ENCODE measurements at regions not wholly inside any gene's neighbourhood (a gene's known extent, or its start where the extent isn't known, plus 50 kb on each side); places are given as distances from the start of the nearest gene placed in this dataset.
"Not testable (repeated sequence)": the region's sequence is repeated elsewhere in the genome, so short reads cannot be mapped to it uniquely, and the experiment has no call there.

DNA sequence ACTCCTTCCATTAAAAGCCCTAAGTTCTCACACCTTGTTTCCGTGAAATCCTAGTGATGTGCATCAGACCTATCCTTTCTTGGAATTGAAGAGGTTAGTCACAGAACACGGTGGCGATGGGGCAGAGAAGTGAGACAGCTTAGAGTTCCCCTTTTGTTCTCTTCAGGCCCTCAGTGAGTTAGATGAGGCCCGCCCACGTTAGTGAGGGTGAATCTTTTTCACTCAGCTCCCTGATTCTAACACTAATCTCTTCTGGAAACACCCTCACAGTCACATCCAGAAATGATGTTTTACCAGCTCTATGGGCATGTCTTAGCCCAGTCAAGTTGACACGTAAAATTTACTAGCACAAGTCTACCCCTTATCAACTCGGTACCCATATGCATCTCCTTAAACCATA, 172.7 kb upstream of the NOX3 start:
- DNase-seq = no peak

DNA sequence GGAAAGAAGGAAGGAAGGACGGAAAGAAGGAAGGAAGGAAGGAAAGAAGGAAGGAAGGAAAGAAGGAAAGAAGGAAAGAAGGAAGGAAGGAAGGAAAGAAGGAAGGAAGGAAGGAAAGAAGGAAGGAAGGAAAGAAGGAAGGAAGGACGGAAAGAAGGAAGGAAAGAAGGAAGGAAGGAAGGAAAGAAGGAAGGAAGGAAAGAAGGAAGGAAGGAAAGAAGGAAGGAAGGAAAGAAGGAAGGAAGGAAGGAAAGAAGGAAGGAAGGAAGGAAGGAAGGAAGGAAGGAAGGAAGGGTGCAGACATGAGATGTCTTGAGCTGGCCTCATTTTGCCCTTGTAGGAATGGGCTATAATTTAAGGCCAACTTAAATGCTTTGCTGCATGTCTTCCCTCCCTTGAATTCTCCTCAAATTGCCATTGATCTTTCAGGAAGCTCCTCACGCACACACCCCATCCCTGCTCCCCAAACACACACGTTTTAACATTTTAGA, 172.1 kb upstream of the NOX3 start:
- not testable (repeated sequence) for DNase-seq

DNA sequence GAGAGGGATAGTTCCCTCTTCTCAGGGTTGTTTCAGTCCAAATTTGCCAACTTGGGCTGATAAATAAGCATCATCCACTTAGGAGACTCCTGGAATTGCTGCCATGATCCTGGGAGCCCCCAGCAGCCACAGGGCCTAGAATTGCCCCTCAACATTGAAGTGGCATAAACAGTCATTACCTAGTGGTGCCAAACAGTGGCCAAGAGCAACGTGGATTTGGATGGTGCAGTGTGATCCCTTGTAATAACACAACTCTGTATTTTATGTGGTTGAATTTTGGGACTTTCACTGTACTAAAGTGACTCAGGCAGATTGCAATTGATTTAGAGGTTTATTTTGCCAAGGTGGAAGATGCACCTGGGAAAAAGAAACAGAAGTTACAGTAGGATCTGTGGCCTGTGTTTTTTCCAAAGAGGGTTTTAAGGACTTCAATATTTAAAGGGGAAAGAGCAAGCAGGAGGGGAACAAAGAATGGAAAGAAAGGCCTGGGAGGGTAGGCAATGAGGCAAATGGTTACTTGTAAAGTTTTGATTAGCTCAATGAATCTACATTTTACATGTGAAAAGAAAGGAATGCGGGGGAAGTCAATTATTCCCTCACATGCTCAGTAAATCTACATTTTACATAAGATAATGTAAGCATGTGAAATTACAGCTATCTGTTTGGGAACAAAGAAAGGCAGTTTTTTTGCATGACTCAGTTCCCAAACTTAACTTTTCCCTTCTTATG, 168.0 kb upstream of the NOX3 start:
- no peak for DNase-seq

DNA sequence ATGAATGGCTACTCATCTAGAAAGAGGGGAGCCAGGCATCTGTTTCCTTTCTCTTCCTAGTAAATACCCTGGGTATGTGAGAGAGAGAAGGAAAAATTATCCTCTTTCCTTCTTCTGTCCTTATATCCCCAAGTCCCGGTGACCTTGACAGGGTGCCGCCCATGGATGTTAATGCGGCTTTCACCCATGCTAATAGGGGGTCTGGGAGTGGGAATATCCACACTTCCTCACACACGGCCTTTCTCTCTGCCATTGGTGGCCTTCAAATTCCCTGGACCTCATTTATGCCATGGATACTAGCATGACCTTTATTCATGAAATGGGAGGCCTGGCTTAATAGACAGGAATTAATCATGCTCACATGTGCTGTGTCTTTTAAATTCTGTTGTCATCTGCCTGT, 159.0 kb upstream of the NOX3 start:
- no peak for DNase-seq

DNA sequence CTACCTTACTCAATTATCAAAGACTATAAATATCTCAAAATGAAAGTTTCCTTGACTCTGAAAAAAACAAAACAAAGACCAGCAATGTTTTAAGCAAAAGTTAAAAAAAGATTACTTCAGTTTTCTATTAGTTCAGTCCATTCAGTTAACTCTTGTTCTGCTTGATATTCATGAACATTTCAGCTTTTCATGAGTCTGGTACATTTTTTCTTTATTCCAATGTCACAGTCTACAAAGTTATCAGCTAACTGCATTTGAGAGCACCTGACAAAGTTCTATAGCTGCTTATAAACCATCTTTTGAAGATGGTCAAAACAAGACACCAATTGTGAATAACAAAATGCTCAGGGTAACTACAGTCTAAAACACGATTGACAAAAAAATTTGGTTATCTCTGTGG, 156.1 kb upstream of the NOX3 start:
- DNase-seq = no peak

DNA sequence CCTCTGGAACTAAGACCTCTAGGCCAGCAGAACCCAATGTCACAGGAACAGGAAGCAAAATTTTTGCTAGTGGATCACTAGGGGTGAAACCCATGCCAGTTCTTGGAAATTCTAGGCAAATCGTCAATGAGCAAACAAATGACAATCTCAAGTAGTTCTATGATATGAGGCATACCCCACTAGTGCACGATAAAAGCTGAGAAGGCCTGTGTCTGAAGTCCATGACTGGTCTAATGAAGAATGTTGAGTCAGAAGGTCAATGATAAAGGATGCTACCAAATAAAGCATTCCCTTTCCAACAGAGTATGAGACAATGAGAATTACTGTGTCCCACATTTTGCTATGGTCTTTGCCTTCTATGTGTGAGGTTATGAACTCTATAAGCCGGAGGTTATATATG, 149.4 kb upstream of the NOX3 start:
- no peak for DNase-seq

DNA sequence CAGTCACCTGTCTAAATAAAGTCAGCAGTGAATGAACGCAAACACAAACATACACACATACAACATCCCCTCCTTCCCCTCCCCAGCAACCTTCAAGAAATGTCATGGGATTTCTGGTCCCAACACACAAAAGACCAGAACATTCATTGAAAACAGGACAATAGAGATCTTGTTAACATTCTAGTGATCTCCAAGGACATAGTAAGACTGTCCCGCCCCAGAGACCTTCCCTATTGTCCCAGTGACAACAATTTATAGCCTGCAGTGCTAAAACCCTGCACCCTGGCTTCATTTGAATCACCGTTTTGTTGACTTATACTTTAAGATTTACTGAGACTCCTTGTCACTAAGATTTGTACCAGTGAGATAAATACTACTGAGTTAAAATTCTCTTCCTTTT, 143.9 kb upstream of the NOX3 start:
- no peak for DNase-seq

DNA sequence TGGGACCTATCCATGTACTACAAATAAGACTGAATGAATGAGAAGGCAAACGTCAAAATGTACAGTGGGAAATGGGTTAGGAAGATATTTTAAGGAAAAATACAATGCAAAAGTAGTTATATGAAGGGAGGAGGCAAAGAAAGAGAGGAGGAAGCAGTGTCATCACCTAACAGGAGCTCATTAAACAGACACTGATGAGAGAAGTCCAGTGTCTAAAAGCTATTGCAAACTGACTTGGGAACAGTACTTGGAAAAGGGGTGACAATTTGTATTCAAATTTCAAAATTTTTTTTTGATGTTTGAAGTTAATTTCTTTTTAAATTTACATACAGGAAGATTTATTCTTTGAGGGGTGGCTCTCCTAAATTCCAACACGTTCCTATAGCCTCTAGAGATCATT, 143.5 kb upstream of the NOX3 start:
- no peak for DNase-seq

DNA sequence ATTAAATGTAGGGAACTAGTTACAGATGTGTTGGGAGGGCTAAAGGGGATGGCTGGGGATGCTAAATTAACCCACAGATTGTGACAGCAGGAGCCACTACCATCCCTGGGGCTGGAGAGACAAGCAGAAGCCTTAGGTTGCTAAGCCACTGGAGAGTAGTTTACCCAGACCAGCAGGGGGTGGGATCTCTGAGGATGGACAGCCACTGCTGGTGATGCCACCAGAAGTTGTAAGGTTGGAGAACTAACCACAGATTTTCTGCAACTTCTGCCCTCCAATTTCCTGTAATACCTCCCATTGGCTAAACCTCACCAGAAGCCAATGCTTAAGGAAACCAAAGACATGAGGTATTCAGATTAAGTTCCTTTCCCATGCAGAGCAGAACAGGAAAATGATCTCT, 139.6 kb upstream of the NOX3 start:
- DNase-seq = no peak

DNA sequence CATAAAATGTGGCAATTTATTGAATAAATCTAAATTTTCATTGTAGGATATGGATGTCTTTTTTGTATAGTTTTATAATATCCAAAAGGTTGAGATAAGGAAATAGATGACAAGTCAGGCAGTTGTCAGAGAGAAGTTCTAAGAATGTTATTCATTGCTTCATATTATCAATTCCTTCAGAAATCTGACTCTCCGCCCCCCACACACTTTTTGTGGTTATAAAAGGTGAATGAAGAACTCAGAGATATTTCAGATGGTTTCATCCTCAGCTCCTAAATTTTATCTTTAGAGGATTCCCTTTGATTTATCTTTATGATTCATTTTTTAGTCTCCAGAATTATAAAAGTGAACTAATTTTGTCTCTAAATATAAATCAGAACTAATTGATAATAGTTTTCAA, 136.1 kb upstream of the NOX3 start:
- no peak for DNase-seq

DNA sequence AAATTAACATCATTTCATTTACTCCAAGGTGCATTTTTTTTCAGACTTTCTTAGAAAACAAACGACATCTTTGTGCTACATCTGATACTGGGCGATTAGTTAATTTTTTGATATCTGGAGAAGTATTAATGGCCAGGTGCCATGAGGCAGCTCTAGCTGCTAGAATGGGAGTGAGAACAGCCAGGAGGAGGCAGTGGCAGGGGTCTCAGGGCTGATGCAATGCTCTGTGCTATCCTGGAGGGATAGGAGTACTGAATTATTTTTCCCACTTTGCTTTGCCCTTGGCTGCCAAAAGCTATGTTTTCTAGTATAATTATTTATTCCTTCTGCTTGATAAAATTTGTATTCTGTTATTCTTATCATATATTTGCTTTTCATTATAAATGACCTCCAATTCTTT, 133.6 kb upstream of the NOX3 start:
- DNase-seq = no peak

DNA sequence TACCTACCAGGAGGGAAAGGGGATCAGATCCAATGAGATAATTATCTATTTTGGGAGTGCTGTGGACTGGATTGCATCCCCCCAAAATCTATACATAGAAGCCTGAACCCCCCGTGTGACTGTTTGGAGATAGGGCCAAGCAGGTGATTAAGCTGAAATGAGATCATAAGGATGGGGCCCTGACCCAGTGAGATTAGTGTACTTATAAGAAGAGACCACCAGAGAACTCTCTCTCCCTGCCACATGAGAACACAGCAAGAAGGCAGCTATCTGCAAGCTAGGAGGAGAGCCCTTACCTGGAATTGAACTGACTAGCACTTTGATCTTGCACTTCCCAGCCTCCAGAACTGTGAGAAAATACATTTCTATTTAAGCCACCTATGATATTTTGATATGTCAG, 132.2 kb upstream of the NOX3 start:
- no peak for DNase-seq

DNA sequence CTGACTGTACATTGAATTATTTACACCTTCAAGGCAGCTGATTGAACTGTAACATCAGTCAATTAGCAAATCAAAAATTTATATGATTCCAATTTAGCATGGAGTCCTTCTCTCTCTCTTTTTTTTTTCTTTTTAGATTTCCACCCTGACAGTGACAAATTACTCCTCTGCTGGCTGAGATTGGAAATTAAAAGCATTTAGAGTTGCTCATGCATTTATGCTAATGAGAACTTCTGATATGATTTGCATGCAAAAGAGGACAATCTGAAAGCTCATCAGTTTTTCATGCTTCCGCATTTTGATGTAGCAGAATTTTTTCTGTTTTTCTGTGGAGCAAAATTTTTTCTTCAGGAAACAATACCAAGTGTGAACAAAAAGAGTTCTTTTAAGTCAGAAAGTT, 130.5 kb upstream of the NOX3 start:
- no peak for DNase-seq

DNA sequence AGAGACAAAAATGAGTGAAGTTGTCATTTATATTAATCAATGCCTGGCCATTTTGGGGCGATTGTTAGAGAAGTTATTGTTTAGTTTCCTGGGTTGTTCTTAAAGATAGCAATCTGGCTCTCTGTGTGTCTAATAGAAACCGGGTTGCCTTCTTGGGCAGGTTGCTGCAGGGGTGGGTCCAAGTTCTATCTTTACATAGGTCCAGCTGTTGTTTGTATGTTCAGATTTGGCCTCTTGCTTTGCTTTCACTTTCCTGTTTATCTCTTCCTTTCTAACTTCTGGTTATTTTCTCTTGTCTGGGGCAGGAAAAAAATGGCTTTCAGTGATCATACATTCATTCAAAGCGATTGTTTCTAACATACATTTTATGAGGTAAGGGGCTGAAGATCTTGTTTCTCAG, 128.4 kb upstream of the NOX3 start:
- no peak for DNase-seq

DNA sequence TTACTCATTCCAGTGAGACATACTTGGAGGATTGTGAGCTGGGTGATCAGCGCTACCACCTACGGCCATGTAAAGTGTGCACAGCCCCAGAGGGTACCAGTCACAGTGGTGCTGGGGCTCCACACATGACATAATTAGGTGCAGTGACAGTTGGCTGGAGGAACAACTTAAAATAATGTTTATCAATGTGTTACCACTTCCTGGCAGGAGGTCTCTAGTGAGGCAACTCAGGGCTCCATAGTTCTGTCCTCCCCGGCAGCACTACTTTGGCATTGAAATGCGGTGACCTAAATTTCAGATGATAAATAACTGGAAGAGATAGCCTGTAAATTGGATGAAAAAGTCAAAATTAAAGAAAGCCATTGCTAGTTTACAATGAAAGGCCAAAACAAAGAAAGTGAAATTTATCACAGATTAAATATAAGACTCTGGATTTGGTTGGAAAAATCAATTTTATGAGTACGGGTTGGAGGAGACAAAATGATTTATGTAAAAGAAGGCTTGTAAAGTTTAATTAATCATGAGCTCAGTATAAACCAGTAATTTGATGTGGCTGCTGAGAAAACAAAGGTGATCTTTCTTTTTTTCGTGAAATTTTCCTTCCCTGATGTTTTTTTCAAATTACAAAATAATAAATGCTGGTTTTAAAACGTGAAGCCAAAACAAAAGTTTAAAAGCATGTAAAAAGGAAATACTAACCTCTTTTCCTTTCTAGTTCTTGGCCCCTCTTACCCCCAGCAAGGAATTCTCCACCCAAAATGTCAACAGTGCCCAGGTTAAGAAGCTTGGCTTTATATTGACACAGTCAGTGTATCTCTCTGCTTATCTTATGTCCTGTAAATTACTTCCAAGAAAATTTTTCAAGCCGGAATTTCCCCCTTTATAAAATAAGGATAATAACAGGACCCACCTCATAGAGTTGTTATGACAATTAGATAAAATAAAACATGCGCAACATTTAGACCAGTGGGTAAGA, 126.7 kb upstream of the NOX3 start:
- DNase-seq = no peak

DNA sequence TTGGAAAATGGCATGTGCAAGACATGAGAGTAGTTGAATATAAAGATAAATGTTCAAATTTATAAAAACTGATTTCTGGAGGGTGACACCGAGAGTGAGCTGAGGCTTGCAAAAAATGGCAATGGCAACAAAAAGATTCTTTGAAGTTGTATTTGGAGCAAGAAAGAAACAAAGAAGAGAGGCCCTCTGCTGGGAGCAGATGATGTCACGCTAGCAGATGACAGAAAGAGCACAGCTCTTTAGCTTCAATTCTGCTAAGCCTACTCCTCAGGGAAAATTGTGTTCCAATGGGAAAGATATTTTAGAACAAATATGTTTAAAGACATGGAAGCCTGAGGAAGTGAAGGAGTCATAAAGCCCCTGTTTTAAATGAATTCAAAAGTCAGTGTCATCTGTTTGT, 125.3 kb upstream of the NOX3 start:
- DNase-seq = no peak

DNA sequence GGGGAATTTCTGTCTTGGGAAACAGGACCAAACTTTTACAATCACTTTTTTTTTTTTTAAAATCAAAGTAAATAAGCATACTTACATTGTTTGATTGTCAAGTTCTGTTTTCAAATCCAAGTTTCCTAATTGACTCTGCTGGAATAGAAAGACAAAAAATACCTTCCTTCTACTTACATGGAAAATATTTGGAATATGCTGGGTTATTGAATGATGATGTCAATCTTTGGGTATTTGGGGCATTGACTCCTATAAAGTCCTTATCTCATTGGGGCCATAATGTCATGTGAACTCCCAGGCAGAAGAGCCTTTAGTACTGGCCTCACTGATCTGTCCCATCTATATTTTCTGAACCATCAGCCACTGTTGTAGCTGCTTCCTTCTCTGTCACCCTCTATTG, 122.6 kb upstream of the NOX3 start:
- DNase-seq = no peak

DNA sequence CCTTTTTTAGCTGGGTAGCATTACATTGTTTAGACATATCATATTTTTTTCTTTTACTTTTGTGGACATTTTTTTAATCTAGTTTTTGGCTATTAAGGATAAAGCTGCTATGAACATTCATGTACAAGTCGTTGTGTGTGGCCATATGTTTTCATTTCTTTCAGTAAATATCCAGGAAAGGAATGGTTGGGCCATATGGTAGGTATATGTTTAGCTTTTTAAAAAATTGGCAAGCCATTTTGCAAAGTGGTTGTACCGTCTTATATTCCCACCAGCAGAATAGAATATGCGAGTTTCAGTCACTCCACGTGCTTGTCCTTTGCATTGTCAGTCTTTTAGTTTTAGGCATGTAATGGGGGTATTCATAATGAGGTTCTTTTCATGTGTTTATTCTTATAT, 106.3 kb upstream of the NOX3 start:
- no peak for DNase-seq

DNA sequence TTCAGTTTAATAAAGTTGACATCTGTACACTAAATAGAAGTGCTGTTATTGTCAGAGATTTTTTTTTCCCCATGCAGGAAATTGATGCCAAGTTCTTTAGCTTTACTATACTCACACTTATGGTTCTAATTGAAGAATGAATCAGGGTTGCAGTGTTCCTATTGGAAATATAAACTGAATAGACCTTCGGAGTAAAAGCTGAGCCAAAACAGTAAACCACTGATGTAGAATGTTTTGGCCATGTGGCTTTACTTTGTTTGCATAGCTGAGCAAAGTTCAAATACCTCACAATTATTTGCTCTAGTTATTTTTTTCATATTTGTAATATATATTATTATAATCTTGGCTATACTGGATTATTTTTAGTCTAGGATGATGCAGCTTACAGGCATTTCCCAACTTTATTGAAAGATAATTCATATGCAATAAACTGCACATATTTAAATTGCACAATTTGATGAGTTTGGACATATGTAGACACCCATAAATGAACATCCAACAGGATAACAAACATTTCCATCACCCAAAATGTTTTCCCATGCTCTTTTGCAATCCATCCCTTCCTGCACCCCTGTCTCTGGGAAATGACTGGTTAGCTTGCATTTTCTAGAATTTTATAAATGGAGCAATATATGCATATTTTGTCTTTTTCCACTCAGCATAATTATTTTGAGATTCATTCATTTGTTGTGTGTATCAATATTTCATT, 105.8 kb upstream of the NOX3 start:
- DNase-seq = no peak

DNA sequence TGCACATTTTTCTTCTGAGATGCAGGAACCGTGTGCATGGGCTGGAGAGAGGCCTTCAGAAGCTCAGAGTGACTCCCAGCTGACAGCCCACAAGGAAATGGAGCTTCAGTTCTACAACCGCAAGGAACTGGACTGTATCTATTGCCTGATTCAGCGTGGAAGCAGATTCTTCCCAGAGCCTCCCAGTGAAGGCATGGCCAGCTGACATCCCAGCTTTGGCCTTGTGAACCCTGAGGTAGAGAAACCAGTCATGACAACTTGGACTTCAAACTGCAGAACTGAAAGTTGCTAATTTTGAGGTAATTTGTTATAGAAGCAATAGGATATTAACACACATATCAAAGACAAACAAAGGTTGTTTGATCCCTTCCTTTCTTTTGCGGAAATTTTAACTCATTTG, 94.3 kb upstream of the NOX3 start:
- no peak for DNase-seq

DNA sequence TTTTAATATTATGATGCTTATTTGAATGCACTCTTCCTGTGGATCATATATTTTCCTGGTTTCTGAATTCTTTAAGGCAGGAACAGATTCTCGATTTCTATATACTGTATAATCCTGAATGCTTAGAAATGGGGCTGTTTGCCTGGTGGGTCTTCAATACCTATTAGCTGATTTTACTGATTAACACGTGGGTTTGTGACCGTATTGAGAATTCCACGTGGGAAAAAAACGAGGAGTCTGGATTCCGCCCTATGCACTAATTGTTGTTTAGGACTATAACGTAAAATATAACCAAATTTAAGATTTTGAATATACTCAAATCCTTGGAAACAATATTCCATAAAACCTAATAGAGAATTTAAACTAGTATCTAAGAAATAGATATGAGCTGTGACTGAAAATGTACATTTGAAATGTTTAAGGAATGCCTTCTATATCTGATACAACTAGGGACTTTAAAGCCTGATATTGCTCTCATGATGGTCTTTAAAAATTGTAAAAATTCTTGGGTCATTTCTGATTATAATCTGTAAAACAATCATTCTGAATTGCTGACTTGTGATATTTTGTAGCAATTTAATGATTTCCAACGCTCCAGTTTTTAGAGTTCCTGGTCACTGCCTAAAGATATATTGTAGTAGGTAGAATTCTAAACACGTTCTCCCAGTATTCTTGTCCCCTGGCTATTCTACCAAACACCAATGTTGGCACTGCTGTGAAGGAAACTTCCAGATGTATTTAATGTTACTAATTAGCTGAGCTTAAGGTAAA, 93.6 kb upstream of the NOX3 start:
- no peak for DNase-seq

DNA sequence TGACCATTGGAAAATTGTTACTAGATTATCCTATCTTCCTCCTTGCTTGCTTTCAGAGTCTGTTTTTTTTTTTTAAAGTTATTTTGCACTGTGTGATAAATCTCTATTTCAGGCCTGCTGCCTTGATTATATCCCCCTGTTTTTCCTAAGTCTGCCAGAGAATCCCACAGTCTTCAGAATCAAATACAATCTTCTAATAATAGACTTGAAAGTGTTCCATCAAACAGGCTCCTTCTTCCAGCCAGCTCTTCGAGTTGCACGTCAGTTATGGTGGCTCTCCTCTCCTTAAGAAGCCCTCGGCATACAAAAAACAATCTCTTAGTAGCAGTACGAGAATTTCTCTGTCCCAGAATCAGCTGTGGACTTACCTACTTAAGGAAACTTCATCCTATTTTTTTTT, 92.9 kb upstream of the NOX3 start:
- DNase-seq = no peak

DNA sequence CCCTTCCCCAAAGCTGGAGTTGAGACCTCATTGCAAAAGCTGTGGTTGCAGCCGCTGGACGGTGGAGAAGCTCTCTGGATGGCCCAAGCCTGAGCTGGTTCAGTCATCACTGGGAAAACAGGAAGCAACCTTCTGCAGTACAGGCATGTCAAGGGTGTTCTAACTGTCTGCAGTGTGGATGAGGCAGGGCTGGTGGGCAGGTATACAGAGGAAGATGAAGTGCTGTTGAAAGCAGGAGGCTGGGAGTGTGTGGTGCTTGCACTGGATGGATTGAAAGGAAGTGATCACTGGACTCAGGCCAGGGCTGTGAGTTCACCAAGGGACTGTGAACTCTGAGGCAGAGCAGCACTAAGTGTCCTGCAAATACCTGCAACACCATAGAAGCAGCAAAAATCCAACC, 89.0 kb upstream of the NOX3 start:
- DNase-seq = no peak

Measured in SW 1271 (cell line).